GM12872 (cell line): ENCODE measurements at regions not wholly inside any gene's neighbourhood (a gene's known extent, or its start where the extent isn't known, plus 50 kb on each side); places are given as distances from the start of the nearest gene placed in this dataset.

Experiments used
- TF ChIP-seq, protein P1 (sequence below): IDR thresholded peaks from 3 replicates; pipeline ENCODE4 v1.5.1; 2011; ENCODE audit warnings: low read depth, mild to moderate bottlenecking, low read length, moderate library complexity; ENCODE audit not compliant: insufficient read depth

DNA sequence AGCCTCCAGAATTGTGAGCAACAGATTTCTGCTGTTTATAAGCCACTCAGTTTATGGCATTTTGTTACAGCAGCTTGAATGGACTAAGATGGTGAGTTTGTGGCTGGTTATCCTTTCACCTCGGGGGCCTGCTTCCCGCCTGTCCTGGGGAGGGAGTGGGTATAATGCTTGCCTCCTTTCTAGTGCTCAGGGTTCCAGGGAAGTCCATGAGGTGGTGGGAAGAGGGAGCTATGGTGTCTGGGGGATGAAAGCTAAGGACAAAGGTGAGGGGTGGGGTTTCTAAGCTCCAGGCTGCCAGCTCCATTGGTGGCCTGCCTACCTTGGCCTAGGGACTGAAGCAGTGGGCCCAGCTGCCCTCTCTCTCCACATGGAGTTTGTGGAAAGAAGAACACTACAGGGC lies 50.2 kb upstream of the SDK2 start:
- TF ChIP-seq, protein P1, sequence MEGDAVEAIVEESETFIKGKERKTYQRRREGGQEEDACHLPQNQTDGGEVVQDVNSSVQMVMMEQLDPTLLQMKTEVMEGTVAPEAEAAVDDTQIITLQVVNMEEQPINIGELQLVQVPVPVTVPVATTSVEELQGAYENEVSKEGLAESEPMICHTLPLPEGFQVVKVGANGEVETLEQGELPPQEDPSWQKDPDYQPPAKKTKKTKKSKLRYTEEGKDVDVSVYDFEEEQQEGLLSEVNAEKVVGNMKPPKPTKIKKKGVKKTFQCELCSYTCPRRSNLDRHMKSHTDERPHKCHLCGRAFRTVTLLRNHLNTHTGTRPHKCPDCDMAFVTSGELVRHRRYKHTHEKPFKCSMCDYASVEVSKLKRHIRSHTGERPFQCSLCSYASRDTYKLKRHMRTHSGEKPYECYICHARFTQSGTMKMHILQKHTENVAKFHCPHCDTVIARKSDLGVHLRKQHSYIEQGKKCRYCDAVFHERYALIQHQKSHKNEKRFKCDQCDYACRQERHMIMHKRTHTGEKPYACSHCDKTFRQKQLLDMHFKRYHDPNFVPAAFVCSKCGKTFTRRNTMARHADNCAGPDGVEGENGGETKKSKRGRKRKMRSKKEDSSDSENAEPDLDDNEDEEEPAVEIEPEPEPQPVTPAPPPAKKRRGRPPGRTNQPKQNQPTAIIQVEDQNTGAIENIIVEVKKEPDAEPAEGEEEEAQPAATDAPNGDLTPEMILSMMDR = no peak

DNA sequence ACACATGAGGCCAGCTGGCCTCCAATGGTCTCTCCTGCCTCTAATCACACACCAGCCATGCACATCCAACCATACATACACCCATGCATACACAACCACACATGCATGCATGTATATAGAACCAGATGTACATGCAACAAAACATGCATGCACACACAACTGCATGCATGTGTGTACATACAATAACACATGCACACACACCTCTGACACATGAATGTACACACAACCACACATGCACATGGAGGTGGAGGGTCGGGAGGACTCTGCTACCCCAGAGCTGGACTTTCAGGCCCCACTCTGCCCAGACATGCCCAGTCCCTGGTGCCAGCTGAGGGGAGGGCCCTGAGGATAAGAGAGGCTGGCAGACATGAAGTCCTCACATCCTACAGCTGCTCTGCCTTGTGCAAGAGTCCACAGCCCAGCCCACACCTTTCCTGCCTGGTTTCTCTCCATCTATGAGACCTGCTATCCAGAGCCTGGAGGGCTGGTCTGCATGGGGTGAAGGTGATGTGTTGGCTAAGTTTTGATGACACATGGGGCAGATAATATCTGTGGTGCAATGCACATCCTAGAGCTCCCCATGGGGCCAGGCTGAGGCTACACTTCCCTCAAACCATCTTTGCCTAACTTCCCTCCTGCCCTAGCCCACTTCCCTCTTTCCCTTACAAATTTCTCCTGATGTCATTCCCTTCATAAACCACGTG lies 50.9 kb upstream of the SDK2 start:
- TF ChIP-seq, protein P1 = no peak

DNA sequence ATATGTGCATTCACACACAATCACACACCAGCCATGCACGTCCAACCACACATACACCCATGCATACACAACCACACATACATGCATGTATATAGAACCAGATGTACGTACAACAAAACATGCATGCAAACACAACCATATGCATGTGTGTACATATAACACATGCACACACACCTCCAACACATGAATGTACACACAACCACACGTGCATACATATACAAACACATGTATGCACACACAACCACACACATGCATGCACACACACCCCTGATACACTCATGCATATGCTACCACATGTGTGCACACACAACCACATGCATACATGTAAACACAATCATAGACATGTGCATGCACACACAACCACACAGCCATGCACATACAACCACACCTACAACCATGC lies 52.0 kb upstream of the SDK2 start:
- TF ChIP-seq, protein P1 = no peak

DNA sequence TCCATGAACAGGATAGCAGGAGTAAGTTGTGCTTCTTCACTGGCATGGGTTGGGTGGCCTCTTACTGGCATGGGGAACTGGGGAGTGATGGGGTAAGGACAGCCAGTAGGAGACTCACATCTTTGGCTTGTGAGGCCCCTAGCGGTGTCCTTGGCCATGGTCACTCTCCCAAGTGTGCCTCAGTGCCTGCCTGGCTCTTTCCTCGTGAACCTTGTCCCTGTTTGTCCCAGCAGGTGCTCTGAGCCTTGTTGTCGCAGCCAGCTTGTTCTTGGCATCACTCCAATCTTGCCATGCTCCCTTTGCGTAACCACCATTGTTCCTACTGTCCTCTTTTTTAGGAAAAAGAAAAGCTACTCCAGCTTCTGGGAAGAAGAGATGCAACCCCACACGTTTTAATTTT lies 53.6 kb upstream of the SDK2 start:
- TF ChIP-seq, protein P1 = no peak

DNA sequence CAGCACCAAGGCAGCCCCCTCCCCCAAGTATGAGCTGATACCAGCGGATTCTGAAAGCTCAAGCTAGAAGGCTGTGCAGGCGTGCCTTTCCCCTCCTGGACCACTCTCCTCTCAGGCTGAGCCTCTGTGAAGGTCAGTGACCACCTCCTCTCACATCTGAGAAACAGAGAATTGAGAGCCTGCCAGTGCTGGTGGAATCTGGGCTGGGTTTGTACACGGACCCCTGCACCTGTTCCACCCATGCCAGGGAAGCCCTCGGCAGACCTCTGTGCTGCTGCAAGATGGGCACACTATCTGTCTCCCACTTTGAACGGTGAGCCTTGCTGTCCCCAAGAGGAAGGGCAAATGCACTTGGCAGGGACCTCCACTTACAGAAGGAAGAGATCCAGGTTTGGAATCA lies 54.7 kb upstream of the SDK2 start:
- TF ChIP-seq, protein P1 = no peak

DNA sequence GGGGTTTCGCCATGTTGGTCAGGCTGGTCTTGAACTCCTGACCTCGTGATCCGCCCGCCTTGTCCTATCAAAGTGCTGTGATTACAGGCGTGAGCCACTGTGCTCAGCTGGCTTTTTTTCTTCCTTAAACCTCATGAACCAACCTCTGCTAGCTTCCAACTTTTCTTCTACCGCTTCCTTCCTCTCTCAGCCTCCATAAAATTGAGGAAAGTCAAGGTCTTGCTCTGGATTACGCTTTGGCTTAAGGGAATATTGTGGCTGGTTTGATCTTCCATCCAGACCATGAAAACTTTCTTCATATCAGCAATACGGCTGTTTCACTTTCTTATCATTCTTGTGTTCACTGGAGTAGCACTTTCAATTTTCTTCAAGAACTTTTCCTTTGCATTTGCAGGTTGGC lies 57.5 kb upstream of the SDK2 start:
- TF ChIP-seq, protein P1 = no peak

DNA sequence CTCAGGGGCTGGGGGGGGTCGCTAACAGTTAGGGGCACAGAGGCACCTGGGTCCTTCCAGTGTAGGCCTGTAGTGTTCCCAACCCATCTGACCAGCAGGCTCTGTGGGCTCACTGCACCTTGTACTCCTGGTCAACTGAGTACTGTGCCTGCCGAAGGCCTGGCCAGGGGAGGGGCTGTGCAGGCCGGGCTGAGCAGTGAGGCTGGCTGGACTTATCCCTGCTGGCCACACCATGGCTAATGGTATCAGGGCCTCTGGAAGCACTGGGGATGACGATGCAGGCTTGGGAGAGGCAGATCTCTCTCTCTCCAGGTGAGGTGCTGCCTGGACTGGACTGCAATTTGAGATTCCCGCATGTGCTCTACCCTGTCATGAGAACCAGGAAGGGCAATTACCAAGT lies 58.9 kb upstream of the SDK2 start:
- TF ChIP-seq, protein P1 = no peak
